ENCODE measurements at regions not wholly inside any gene's neighbourhood (a gene's known extent, or its start where the extent isn't known, plus 50 kb on each side); places are given as distances from the start of the nearest gene placed in this dataset.

- H3K27me3 ChIP-seq = no peaks in the 10 kb centered on the region
- no peak for DNase-seq
- intact Hi-C loops (cut with DNase I) = no loop called here
- H3K9me3 ChIP-seq = no peaks in the 10 kb centered on the region
- ATAC-seq = no peak
- H3K36me3 ChIP-seq (replicated peaks in 1 of 2; ENCODE audit: insufficient read depth in 1 of 2, low read depth in 2 of 2) = no peaks in the 10 kb centered on the region
- no peak overlapping the region for H3K4me3 ChIP-seq
- TF ChIP-seq, protein P1, sequence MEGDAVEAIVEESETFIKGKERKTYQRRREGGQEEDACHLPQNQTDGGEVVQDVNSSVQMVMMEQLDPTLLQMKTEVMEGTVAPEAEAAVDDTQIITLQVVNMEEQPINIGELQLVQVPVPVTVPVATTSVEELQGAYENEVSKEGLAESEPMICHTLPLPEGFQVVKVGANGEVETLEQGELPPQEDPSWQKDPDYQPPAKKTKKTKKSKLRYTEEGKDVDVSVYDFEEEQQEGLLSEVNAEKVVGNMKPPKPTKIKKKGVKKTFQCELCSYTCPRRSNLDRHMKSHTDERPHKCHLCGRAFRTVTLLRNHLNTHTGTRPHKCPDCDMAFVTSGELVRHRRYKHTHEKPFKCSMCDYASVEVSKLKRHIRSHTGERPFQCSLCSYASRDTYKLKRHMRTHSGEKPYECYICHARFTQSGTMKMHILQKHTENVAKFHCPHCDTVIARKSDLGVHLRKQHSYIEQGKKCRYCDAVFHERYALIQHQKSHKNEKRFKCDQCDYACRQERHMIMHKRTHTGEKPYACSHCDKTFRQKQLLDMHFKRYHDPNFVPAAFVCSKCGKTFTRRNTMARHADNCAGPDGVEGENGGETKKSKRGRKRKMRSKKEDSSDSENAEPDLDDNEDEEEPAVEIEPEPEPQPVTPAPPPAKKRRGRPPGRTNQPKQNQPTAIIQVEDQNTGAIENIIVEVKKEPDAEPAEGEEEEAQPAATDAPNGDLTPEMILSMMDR (IDR thresholded peaks at IDR 0.05) = no peak
- no peak for TF ChIP-seq POLR2A (IDR thresholded peaks at IDR 0.05)
- H3K27ac ChIP-seq = no peak overlapping the region
- no peaks in the 10 kb centered on the region for H3K4me1 ChIP-seq
- 61% methylated on average over 4 of the region's 4 CpGs for WGBS, 2 donors
Observed at GRCh38 chr6:14701946-14702345, 543.9 kb upstream of the JARID2 start.

- no peak for TF ChIP-seq POLR2A (IDR thresholded peaks at IDR 0.05)
- TF ChIP-seq, protein P1 (IDR thresholded peaks at IDR 0.05) = no peak
- Histone ChIP-seq H3K9me3 (no peaks in the 10 kb centered on the region), H3K27ac (no peak overlapping the region), H3K27me3 (no peaks in the 10 kb centered on the region), H3K4me1 (no peaks in the 10 kb centered on the region), H3K4me3 (no peak overlapping the region), H3K36me3 (replicated peaks in 1 of 2; ENCODE audit: insufficient read depth in 1 of 2, low read depth in 2 of 2) (no peaks in the 10 kb centered on the region)
- 68 to 74% methylated on average over 5 of the region's 5 CpGs for WGBS, 2 donors
- ATAC-seq (no peak), DNase-seq (no peak)
- intact Hi-C loops (cut with DNase I) = no loop called here
Observed at GRCh38 chr6:14702678-14703077, 543.2 kb upstream of the JARID2 start.

GRCh38 chr6:14703586-14703985, 542.3 kb upstream of the JARID2 start:
- no peak for TF ChIP-seq POLR2A (IDR thresholded peaks at IDR 0.05)
- TF ChIP-seq, protein P1 (IDR thresholded peaks at IDR 0.05) = no peak
- Histone ChIP-seq H3K4me1 (no peaks in the 10 kb centered on the region), H3K9me3 (no peaks in the 10 kb centered on the region), H3K36me3 (replicated peaks in 1 of 2; ENCODE audit: insufficient read depth in 1 of 2, low read depth in 2 of 2) (no peaks in the 10 kb centered on the region), H3K27ac (no peak overlapping the region), H3K4me3 (no peak overlapping the region), H3K27me3 (no peaks in the 10 kb centered on the region)
- no peak for ATAC-seq
- DNase-seq = no peak
- WGBS, 2 donors = 70 to 75% methylated on average over 5 of the region's 5 CpGs
- intact Hi-C loops (cut with DNase I) = no loop called here

- TF ChIP-seq, protein P1 (IDR thresholded peaks at IDR 0.05) = no peak
- no peak for TF ChIP-seq POLR2A (IDR thresholded peaks at IDR 0.05)
- Histone ChIP-seq H3K4me3 (no peak overlapping the region), H3K27ac (no peak overlapping the region), H3K27me3 (no peaks in the 10 kb centered on the region), H3K4me1 (no peaks in the 10 kb centered on the region), H3K36me3 (replicated peaks in 1 of 2; ENCODE audit: insufficient read depth in 1 of 2, low read depth in 2 of 2) (no peaks in the 10 kb centered on the region), H3K9me3 (no peaks in the 10 kb centered on the region)
- intact Hi-C loops (cut with DNase I) = no loop called here
- DNase-seq = no peak
- ATAC-seq = no peak
- 78 to 82% methylated on average over 10 of the region's 10 CpGs for WGBS, 2 donors
Observed at GRCh38 chr6:14704383-14705271, 541.2 kb upstream of the JARID2 start.

Measured in body of pancreas (tissue), 4 donors.